KMS-11 (cell line): ENCODE measurements at regions not wholly inside any gene's neighbourhood (a gene's known extent, or its start where the extent isn't known, plus 50 kb on each side); places are given as distances from the start of the nearest gene placed in this dataset.

Source experiments
- H2AFZ ChIP-seq: fragments of 200-600 bp; sonication (generic); 2 replicates; pipeline ENCODE4 v1.6.1; 2016; ENCODE audit warnings: antibody characterized with exemption, mixed run types, low read depth
- H3K27ac ChIP-seq: fragments of 200-600 bp; sonication (generic); 2 replicates; pipeline ENCODE4 v1.6.1; 2016; ENCODE audit warnings: mild to moderate bottlenecking, mixed run types
- H3K27me3 ChIP-seq: fragments of 200-600 bp; sonication (generic); 2 replicates; pipeline ENCODE4 v1.6.1; 2017; ENCODE audit warnings: mild to moderate bottlenecking, low read depth, mixed run types, moderate library complexity; ENCODE audit not compliant: insufficient read depth
- H3K36me3 ChIP-seq: fragments of 200-600 bp; sonication (generic); 2 replicates; pipeline ENCODE4 v1.6.1; 2017; ENCODE audit warnings: mild to moderate bottlenecking, mixed run types; ENCODE audit not compliant: insufficient read depth
- H3K4me1 ChIP-seq: fragments of 200-600 bp; sonication (generic); 2 replicates; pipeline ENCODE4 v1.6.1; 2016; ENCODE audit warnings: mild to moderate bottlenecking, low read depth, mixed run types; ENCODE audit not compliant: poor library complexity, severe bottlenecking
- H3K4me2 ChIP-seq: fragments of 200-600 bp; sonication (generic); 2 replicates; pipeline ENCODE4 v1.7.0; 2016; ENCODE audit warnings: mild to moderate bottlenecking, mixed run types
- H3K4me3 ChIP-seq: fragments of 200-600 bp; sonication (generic); IDR thresholded peaks from 2 replicates; pipeline ENCODE4 v1.6.1; 2017; ENCODE audit warnings: low read depth, low read length, mixed read lengths; ENCODE audit not compliant: insufficient read depth
- H3K79me2 ChIP-seq: fragments of 200-600 bp; sonication (generic); 2 replicates; pipeline ENCODE4 v1.6.1; 2016; ENCODE audit warnings: low read depth, mixed run types; ENCODE audit not compliant: insufficient read depth
- H3K9ac ChIP-seq: fragments of 200-600 bp; sonication (generic); 2 replicates; pipeline ENCODE4 v1.6.1; 2016; ENCODE audit warnings: mild to moderate bottlenecking, mixed run types
- H4K20me1 ChIP-seq: fragments of 200-600 bp; sonication (generic); 2 replicates; pipeline ENCODE4 v1.6.1; 2016; ENCODE audit warnings: mild to moderate bottlenecking, mixed run types; ENCODE audit not compliant: insufficient read depth
- TF ChIP-seq, protein P1 (sequence below): fragments of 200-600 bp; sonication (generic); conservative IDR thresholded peaks from 2 replicates; pipeline ENCODE4 v1.6.1; 2017; ENCODE audit warnings: low read depth, mild to moderate bottlenecking, antibody characterized with exemption, low read length, moderate library complexity, mixed read lengths

DNA sequence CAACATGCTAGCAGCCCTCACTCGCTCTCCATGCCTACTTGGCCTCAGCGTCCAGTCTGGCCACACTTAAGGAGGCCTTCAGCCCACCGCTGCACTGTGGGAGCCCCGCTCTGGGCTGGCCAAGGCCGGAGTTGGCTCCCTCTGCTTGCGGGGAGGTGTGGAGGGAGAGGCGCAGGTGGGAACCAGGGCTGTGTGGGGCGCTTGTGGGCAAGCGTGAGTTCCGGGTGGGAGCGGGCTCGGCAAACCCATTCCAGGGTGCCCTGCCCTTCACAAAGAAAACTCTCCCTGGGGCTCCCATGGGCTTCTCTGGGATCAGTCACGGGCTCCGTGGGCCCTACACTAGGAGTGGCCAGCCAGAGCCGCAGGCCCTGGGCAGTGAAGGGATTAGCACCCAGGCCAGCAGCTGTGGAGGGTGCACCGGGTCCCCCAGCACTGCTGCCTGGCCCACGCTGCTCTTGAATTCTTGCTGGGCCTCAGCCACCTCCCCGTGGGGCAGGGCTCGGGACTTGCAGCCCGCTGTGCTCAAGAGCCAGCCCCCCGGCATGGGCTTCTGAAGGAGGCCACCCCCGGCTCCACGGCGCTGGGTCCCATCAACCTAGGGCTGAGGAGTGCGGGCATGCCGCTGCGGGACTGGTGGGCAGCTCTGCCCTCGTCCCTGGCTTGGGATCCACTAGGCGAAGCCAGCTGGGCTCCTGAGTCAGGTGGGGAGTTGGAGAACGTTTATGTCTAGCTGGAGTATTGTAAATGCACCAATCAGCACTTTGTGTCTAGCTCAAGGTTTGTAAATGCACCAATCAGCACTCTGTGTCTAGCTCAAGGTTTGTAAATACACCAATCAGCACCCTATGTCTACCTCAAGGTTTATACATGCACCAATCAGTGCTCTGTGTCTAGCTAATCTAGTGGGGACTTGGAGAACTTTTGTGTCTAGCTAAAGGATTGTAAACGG, 273.6 kb upstream of the SULF2 start:
- no peak overlapping the region for H2AFZ ChIP-seq
- H3K4me2 ChIP-seq, result no peak overlapping the region
- no peak overlapping the region for H3K4me3 ChIP-seq
- no peaks in the 10 kb centered on the region for H4K20me1 ChIP-seq
- H3K36me3 ChIP-seq, result no peaks in the 10 kb centered on the region
- H3K79me2 ChIP-seq, result no peaks in the 10 kb centered on the region
- TF ChIP-seq, protein P1, sequence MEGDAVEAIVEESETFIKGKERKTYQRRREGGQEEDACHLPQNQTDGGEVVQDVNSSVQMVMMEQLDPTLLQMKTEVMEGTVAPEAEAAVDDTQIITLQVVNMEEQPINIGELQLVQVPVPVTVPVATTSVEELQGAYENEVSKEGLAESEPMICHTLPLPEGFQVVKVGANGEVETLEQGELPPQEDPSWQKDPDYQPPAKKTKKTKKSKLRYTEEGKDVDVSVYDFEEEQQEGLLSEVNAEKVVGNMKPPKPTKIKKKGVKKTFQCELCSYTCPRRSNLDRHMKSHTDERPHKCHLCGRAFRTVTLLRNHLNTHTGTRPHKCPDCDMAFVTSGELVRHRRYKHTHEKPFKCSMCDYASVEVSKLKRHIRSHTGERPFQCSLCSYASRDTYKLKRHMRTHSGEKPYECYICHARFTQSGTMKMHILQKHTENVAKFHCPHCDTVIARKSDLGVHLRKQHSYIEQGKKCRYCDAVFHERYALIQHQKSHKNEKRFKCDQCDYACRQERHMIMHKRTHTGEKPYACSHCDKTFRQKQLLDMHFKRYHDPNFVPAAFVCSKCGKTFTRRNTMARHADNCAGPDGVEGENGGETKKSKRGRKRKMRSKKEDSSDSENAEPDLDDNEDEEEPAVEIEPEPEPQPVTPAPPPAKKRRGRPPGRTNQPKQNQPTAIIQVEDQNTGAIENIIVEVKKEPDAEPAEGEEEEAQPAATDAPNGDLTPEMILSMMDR, result no peak
- no peak overlapping the region for H3K27ac ChIP-seq
- H3K27me3 ChIP-seq, result peaks cover 14% of the 10 kb centered on the region; the same call in 1 of the 2 replicates
- no peak overlapping the region for H3K9ac ChIP-seq
- H3K4me1 ChIP-seq, result no peaks in the 10 kb centered on the region

DNA sequence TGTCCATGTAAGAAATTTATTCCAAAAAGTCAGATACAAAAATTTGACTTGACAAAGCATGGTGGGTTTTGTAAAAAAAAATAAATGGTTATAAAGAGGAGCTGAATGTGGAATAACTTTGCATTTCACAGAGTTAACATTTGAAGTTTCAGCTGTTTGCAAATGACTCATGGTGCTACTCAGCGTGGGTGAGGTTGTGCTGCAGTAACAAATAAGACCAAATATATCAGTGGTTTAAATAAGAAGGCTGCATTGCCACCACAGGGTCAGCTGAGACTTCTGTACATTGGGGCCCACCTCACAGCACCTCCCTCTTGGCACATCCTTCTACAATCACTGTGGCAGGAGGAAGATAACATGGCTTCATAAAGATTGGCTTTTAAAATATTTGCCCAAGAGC, 272.5 kb upstream of the SULF2 start:
- Histone ChIP-seq H3K4me3 (no peak overlapping the region), H3K36me3 (no peaks in the 10 kb centered on the region), H3K9ac (no peak overlapping the region), H2AFZ (no peak overlapping the region), H3K27me3 (peaks cover 10% of the 10 kb centered on the region; the same call in 1 of the 2 replicates), H3K4me2 (no peak overlapping the region), H4K20me1 (no peaks in the 10 kb centered on the region), H3K79me2 (no peaks in the 10 kb centered on the region), H3K27ac (no peak overlapping the region), H3K4me1 (no peaks in the 10 kb centered on the region)
- TF ChIP-seq, protein P1, result no peak

- Histone ChIP-seq H3K4me3 (no peak overlapping the region), H2AFZ (no peak overlapping the region)
Measured at GRCh38 chr20:48057251-48057650, 272.0 kb upstream of the SULF2 start.

GRCh38 chr20:48056218-48056617, 270.9 kb upstream of the SULF2 start:
- no peak overlapping the region for H3K27ac ChIP-seq
- no peak overlapping the region for H3K9ac ChIP-seq
- no peak overlapping the region for H2AFZ ChIP-seq
- H3K27me3 ChIP-seq, result peaks cover 6% of the 10 kb centered on the region; the same call in 1 of the 2 replicates
- H3K36me3 ChIP-seq, result no peaks in the 10 kb centered on the region
- H4K20me1 ChIP-seq, result no peaks in the 10 kb centered on the region
- no peak overlapping the region for H3K4me3 ChIP-seq
- TF ChIP-seq, protein P1, result no peak
- H3K4me2 ChIP-seq, result no peak overlapping the region
- H3K79me2 ChIP-seq, result no peaks in the 10 kb centered on the region
- no peaks in the 10 kb centered on the region for H3K4me1 ChIP-seq

More at GRCh38 chr20:48057251-48057650, 272.0 kb upstream of the SULF2 start:
- Histone ChIP-seq H3K27ac (no peak overlapping the region), H3K4me2 (no peak overlapping the region), H3K79me2 (no peaks in the 10 kb centered on the region), H3K36me3 (no peaks in the 10 kb centered on the region), H3K4me1 (no peaks in the 10 kb centered on the region), H3K9ac (no peak overlapping the region), H4K20me1 (no peaks in the 10 kb centered on the region), H3K27me3 (peaks cover 6% of the 10 kb centered on the region; the same call in 1 of the 2 replicates)
- TF ChIP-seq, protein P1, result no peak
